SU-DHL-6 (cell line): ENCODE measurements at regions not wholly inside any gene's neighbourhood (a gene's known extent, or its start where the extent isn't known, plus 50 kb on each side); places are given as distances from the start of the nearest gene placed in this dataset.

Experiments used
- EZH2phosphoT487 ChIP-seq: fragments of 200-600 bp; sonication (generic), shearing (Covaris generic); conservative IDR thresholded peaks from 2 replicates; pipeline ENCODE4 v1.6.1; 2018; ENCODE audit warnings: mild to moderate bottlenecking, antibody characterized with exemption, low read length, moderate library complexity, mixed read lengths
- TF ChIP-seq, protein P1 (sequence below): fragments of 200-600 bp; sonication (generic); IDR thresholded peaks from one replicate; pipeline ENCODE4 v1.5.1; 2017; ENCODE audit warnings: antibody characterized with exemption, mild to moderate bottlenecking, low read length, moderate library complexity; ENCODE audit not compliant: insufficient read depth, poor library complexity, severe bottlenecking

- TF ChIP-seq, protein P1, sequence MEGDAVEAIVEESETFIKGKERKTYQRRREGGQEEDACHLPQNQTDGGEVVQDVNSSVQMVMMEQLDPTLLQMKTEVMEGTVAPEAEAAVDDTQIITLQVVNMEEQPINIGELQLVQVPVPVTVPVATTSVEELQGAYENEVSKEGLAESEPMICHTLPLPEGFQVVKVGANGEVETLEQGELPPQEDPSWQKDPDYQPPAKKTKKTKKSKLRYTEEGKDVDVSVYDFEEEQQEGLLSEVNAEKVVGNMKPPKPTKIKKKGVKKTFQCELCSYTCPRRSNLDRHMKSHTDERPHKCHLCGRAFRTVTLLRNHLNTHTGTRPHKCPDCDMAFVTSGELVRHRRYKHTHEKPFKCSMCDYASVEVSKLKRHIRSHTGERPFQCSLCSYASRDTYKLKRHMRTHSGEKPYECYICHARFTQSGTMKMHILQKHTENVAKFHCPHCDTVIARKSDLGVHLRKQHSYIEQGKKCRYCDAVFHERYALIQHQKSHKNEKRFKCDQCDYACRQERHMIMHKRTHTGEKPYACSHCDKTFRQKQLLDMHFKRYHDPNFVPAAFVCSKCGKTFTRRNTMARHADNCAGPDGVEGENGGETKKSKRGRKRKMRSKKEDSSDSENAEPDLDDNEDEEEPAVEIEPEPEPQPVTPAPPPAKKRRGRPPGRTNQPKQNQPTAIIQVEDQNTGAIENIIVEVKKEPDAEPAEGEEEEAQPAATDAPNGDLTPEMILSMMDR: no peak
- no peak for TF ChIP-seq EZH2phosphoT487
Observed at GRCh38 chr10:111865550-111865949, 318.0 kb downstream of the GPAM start.
